CD8-positive, alpha-beta memory T cell (primary cell): ENCODE measurements at regions not wholly inside any gene's neighbourhood (a gene's known extent, or its start where the extent isn't known, plus 50 kb on each side); places are given as distances from the start of the nearest gene placed in this dataset.

ENCODE experiments used
- CTCF ChIA-PET: fragments of 350-600 bp; sonication (Branson Sonifier 250); formaldehyde crosslinking; loops from one replicate; lab custom pipeline; 2021; ENCODE audit warnings: antibody characterized with exemption; lab: Charles Lee
- POLR2A ChIA-PET: fragments of 350-600 bp; sonication (Branson Sonifier 250); formaldehyde crosslinking; loops from one replicate; lab custom pipeline; 2021; ENCODE audit warnings: antibody characterized with exemption; lab: Charles Lee
- DNase-seq, 5 donors: peaks; one replicate each; pipeline versions ENCODE4 v3.0.0 to v3.0.0-alpha.2; 2020 to 2022; ENCODE audit warnings: mixed read lengths in 1 of 5
- H3K27ac ChIP-seq: one replicate; pipeline ENCODE4 v1.7.0; 2013; ENCODE audit warnings: low read depth, mild to moderate bottlenecking, low read length, moderate library complexity
- H3K27me3 ChIP-seq: 2 replicates; pipeline ENCODE4 v1.7.0; 2013; ENCODE audit warnings: low read length, mild to moderate bottlenecking; ENCODE audit not compliant: insufficient read depth, poor library complexity, severe bottlenecking
- H3K36me3 ChIP-seq: 2 replicates; pipeline ENCODE4 v1.7.0; 2013; ENCODE audit warnings: mild to moderate bottlenecking, low read length, moderate library complexity; ENCODE audit not compliant: insufficient read depth
- H3K4me1 ChIP-seq: 2 replicates; pipeline ENCODE4 v1.7.0; 2013; ENCODE audit warnings: mild to moderate bottlenecking, low read length, moderate library complexity; ENCODE audit not compliant: insufficient read depth
- H3K4me3 ChIP-seq: 2 replicates; pipeline ENCODE4 v1.7.0; 2013; ENCODE audit warnings: mild to moderate bottlenecking, low read length
- H3K9me3 ChIP-seq: 2 replicates; pipeline ENCODE4 v1.7.0; 2013; ENCODE audit warnings: mild to moderate bottlenecking, low read length
- H3K27ac Mint-ChIP-seq, 8 donors: one replicate each; pipeline ENCODE4 v1.8.0; 2020 to 2021; ENCODE audit warnings: mixed read lengths in 8 of 8, mild to moderate bottlenecking in 6 of 8, inconsistent platforms in 3 of 8, moderate library complexity in 3 of 8
- H3K27me3 Mint-ChIP-seq, 2 donors: one replicate each; pipeline ENCODE4 v1.8.0; 2020 to 2021; ENCODE audit warnings: mixed read lengths in 2 of 2, mild to moderate bottlenecking in 1 of 2, moderate library complexity in 1 of 2
- H3K36me3 Mint-ChIP-seq, 3 donors: one replicate each; pipeline ENCODE4 v1.8.0; 2020 to 2021; ENCODE audit warnings: mixed read lengths in 3 of 3, inconsistent platforms in 1 of 3, mild to moderate bottlenecking in 1 of 3
- H3K4me1 Mint-ChIP-seq, 3 donors: one replicate each; pipeline ENCODE4 v1.8.0; 2020 to 2021; ENCODE audit warnings: mixed read lengths in 3 of 3, inconsistent platforms in 1 of 3, mild to moderate bottlenecking in 1 of 3
- H3K4me3 Mint-ChIP-seq, 7 donors: one replicate each; pipeline ENCODE4 v1.8.0; 2020 to 2021; ENCODE audit warnings: mixed read lengths in 7 of 7, mild to moderate bottlenecking in 6 of 7, moderate library complexity in 4 of 7, inconsistent platforms in 2 of 7
- H3K9me3 Mint-ChIP-seq, 5 donors: one replicate each; pipeline ENCODE4 v1.8.0; 2020 to 2022; ENCODE audit warnings: mixed read lengths in 5 of 5, mild to moderate bottlenecking in 3 of 5, moderate library complexity in 2 of 5, inconsistent platforms in 1 of 5

- POLR2A ChIA-PET: no interaction called here
- no peaks in the 10 kb centered on the region for H3K27me3 ChIP-seq
Measured at GRCh38 chr15:67953299-67953698, 100.8 kb upstream of the PIAS1 start.

DNA sequence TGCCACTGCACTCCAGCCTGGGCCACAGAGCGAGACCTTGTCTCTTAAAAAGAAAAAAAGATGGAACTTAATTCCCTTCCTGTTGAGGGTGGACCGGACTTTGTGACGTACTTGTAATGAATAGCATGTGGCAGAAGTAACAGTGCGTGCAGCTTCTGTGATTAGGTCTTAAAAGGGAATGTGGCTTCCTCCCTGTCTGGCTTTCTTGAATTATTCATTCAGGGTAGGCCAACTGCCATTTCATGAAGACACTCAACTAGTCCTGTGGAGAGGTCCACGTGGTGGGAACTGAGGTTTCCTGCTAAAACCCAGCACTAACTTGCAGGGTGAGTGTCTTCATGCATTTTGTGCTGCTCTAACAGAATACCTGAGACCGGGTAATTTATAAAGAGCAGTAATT is 98.9 kb upstream of the PIAS1 start:
- H3K4me1 ChIP-seq: no peaks in the 10 kb centered on the region
- no peak for DNase-seq
- H3K36me3 Mint-ChIP-seq: no peaks in the 10 kb centered on the region
- peaks cover 2 to 9% of the 10 kb centered on the region in 2 donors for H3K27me3 Mint-ChIP-seq
- H3K9me3 ChIP-seq: no peaks in the 10 kb centered on the region
- no peak overlapping the region for H3K27ac ChIP-seq
- ChIA-PET CTCF (no interaction called here), POLR2A (no interaction called here)
- H3K4me3 Mint-ChIP-seq: no peak overlapping the region
- H3K36me3 ChIP-seq: no peaks in the 10 kb centered on the region
- no peaks in the 10 kb centered on the region for H3K4me1 Mint-ChIP-seq
- no peak overlapping the region for H3K4me3 ChIP-seq
- no peaks in the 10 kb centered on the region for H3K27me3 ChIP-seq
- H3K9me3 Mint-ChIP-seq: no peaks in the 10 kb centered on the region
- H3K27ac Mint-ChIP-seq: no peak overlapping the region

More at GRCh38 chr15:67953299-67953698, 100.8 kb upstream of the PIAS1 start:
- Histone ChIP-seq H3K4me3 (no peak overlapping the region), H3K27ac (no peak overlapping the region), H3K36me3 (no peaks in the 10 kb centered on the region), H3K9me3 (no peaks in the 10 kb centered on the region), H3K4me1 (no peaks in the 10 kb centered on the region)
- DNase-seq: no peak
- CTCF ChIA-PET: no interaction called here
- Mint-ChIP-seq H3K9me3 (peaks cover 0 to 2% (median 0%) of the 10 kb centered on the region in 5 donors), H3K27me3 (peaks cover 2 to 9% of the 10 kb centered on the region in 2 donors), H3K27ac (no peak overlapping the region), H3K36me3 (peaks cover 0 to 2% (median 0%) of the 10 kb centered on the region in 3 donors), H3K4me1 (no peaks in the 10 kb centered on the region), H3K4me3 (no peak overlapping the region)

DNA sequence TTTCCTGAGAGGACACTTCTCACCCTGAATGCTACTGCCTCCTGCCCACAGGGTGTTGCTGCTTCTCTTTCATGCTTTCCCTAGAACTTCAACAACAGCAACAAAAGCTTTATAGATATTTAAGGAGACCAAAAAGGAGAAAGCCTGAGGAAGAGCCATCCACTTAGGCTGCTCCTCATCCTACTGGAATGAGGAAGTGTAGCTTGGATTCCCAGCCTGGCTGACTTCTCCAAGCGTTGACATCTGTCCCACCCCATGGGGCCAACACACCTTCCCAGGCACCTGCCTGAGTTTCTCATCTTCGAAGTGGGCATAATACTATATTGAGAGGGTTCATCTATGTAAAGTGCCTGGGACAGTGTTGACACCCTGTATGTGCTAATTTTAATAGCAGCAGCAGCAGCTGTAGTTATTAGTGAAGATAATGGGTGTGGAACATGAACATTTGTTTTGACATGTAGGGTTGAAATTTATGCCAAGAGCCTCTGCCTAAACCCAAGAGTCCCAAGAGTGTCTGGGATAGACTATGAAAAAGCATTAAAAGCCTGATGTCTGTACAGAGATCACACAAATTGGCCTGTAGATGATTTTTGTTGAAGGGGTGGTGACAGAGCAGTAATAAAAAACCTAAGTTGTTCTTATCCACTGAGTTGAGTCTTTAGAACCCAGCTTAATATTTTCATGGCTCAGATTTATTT is 96.5 kb upstream of the PIAS1 start:
- H3K27ac ChIP-seq: no peak overlapping the region
- no peaks in the 10 kb centered on the region for H3K27me3 ChIP-seq
- Mint-ChIP-seq H3K4me1 (no peaks in the 10 kb centered on the region), H3K36me3 (no peaks in the 10 kb centered on the region), H3K9me3 (no peaks in the 10 kb centered on the region), H3K27ac (no peak overlapping the region), H3K4me3 (no peak overlapping the region), H3K27me3 (peaks cover 3 to 4% of the 10 kb centered on the region in 2 donors)
- DNase-seq: no peak
- no peaks in the 10 kb centered on the region for H3K9me3 ChIP-seq
- POLR2A ChIA-PET: no interaction called here
- H3K4me1 ChIP-seq: no peaks in the 10 kb centered on the region
- H3K4me3 ChIP-seq: no peak overlapping the region
- H3K36me3 ChIP-seq: no peaks in the 10 kb centered on the region
- CTCF ChIA-PET: no interaction called here

- no peaks in the 10 kb centered on the region for H3K9me3 ChIP-seq
- Mint-ChIP-seq H3K27me3 (peaks cover 21 to 58% of the 10 kb centered on the region in 2 donors), H3K4me1 (peaks cover 0 to 11% (median 4%) of the 10 kb centered on the region in 3 donors), H3K9me3 (no peaks in the 10 kb centered on the region), H3K36me3 (no peaks in the 10 kb centered on the region), H3K27ac (no peak overlapping the region), H3K4me3 (no peak overlapping the region)
- DNase-seq: peak in 1 of 5 donors; percentile 48
- no peaks in the 10 kb centered on the region for H3K27me3 ChIP-seq
- POLR2A ChIA-PET: no interaction called here
- peaks cover 5% of the 10 kb centered on the region for H3K4me1 ChIP-seq
- H3K36me3 ChIP-seq: no peaks in the 10 kb centered on the region
- H3K27ac ChIP-seq: no peak overlapping the region
- H3K4me3 ChIP-seq: no peak overlapping the region
- CTCF ChIA-PET: no interaction called here
Measured at GRCh38 chr15:67967871-67968431, 86.2 kb upstream of the PIAS1 start.

GRCh38 chr15:67968564-67968963 is 85.6 kb upstream of the PIAS1 start:
- DNase-seq: no peak
- H3K27ac ChIP-seq: no peak overlapping the region
- CTCF ChIA-PET: no interaction called here
- peaks cover 0 to 11% (median 4%) of the 10 kb centered on the region in 3 donors for H3K4me1 Mint-ChIP-seq
- H3K9me3 ChIP-seq: no peaks in the 10 kb centered on the region
- no peak overlapping the region for H3K4me3 Mint-ChIP-seq
- POLR2A ChIA-PET: no interaction called here
- peaks cover 5% of the 10 kb centered on the region for H3K4me1 ChIP-seq
- H3K27ac Mint-ChIP-seq: no peak overlapping the region
- H3K4me3 ChIP-seq: no peak overlapping the region
- H3K9me3 Mint-ChIP-seq: no peaks in the 10 kb centered on the region
- peaks cover 21 to 57% of the 10 kb centered on the region in 2 donors for H3K27me3 Mint-ChIP-seq
- H3K36me3 Mint-ChIP-seq: no peaks in the 10 kb centered on the region
- no peaks in the 10 kb centered on the region for H3K27me3 ChIP-seq
- no peaks in the 10 kb centered on the region for H3K36me3 ChIP-seq

DNA sequence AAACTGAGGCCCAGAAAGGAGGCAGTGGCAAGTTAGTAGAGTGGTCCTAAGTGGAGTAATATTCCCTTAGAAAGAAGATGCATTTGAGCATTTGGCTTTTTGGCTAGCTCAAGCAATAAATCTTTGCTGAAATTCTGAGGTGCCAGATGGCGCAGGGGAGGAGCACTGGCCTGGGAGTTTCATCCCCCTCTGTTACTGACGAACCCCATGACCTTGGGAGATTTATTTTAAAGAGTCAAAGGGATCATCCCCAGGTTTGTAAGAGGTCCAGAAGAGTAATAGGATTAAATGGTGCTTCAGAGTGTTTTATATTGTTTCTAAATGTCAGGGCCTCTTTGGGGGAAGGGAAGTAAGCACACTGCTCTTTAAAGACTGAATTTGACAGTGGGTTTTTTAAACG is 85.1 kb upstream of the PIAS1 start:
- H3K4me3 Mint-ChIP-seq: no peak overlapping the region
- no peaks in the 10 kb centered on the region for H3K9me3 Mint-ChIP-seq
- peaks cover 0 to 11% (median 4%) of the 10 kb centered on the region in 3 donors for H3K4me1 Mint-ChIP-seq
- H3K36me3 Mint-ChIP-seq: no peaks in the 10 kb centered on the region
- H3K27ac Mint-ChIP-seq: no peak overlapping the region
- Histone ChIP-seq H3K9me3 (no peaks in the 10 kb centered on the region), H3K27me3 (no peaks in the 10 kb centered on the region), H3K36me3 (no peaks in the 10 kb centered on the region), H3K4me3 (no peak overlapping the region), H3K4me1 (peaks cover 5% of the 10 kb centered on the region), H3K27ac (no peak overlapping the region)
- POLR2A ChIA-PET: no interaction called here
- DNase-seq: no peak
- peaks cover 21 to 54% of the 10 kb centered on the region in 2 donors for H3K27me3 Mint-ChIP-seq
- CTCF ChIA-PET: no interaction called here

GRCh38 chr15:67969892-67970291 is 84.2 kb upstream of the PIAS1 start:
- Mint-ChIP-seq H3K36me3 (no peaks in the 10 kb centered on the region), H3K4me3 (no peak overlapping the region), H3K4me1 (peaks cover 0 to 11% (median 4%) of the 10 kb centered on the region in 3 donors), H3K9me3 (no peaks in the 10 kb centered on the region), H3K27ac (no peak overlapping the region), H3K27me3 (peaks cover 21 to 54% of the 10 kb centered on the region in 2 donors)
- no peak overlapping the region for H3K4me3 ChIP-seq
- H3K27ac ChIP-seq: no peak overlapping the region
- CTCF ChIA-PET: no interaction called here
- peaks cover 5% of the 10 kb centered on the region for H3K4me1 ChIP-seq
- no peaks in the 10 kb centered on the region for H3K27me3 ChIP-seq
- POLR2A ChIA-PET: no interaction called here
- DNase-seq: no peak
- H3K36me3 ChIP-seq: no peaks in the 10 kb centered on the region
- no peaks in the 10 kb centered on the region for H3K9me3 ChIP-seq

DNA sequence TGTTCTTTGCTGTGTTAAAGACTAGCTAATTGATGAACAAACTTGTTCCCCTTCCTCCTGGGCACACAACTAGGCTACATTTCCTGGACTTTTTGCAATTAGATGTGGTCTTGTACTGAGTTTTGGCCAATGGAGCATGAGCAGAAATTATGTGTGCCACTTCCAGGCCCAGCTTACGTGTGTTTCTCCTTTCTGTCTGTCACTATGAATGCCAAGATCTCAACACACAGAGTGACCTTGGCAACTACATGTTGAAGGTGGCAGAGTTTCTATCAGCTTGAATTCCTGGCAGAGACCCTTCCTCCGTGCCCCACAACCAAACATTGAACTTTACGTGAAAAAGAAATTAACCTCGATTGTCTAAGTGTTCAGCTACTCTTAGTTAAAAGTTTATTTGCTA is 81.7 kb upstream of the PIAS1 start:
- CTCF ChIA-PET: no interaction called here

More for the DNA sequence above, 81.7 kb upstream of the PIAS1 start:
- Histone ChIP-seq H3K27ac (no peak overlapping the region), H3K4me1 (peaks cover 5% of the 10 kb centered on the region), H3K36me3 (no peaks in the 10 kb centered on the region), H3K4me3 (no peak overlapping the region), H3K9me3 (no peaks in the 10 kb centered on the region), H3K27me3 (no peaks in the 10 kb centered on the region)
- POLR2A ChIA-PET: no interaction called here
- Mint-ChIP-seq H3K27ac (no peak overlapping the region), H3K36me3 (peaks cover 0 to 5% (median 0%) of the 10 kb centered on the region in 3 donors), H3K4me1 (peaks cover 0 to 11% (median 4%) of the 10 kb centered on the region in 3 donors), H3K27me3 (peaks cover 19 to 50% of the 10 kb centered on the region in 2 donors), H3K4me3 (no peak overlapping the region), H3K9me3 (no peaks in the 10 kb centered on the region)
- DNase-seq: no peak
